ENCODE measurements at regions not wholly inside any gene's neighbourhood (a gene's known extent, or its start where the extent isn't known, plus 50 kb on each side); places are given as distances from the start of the nearest gene placed in this dataset.
"Not testable (repeated sequence)": the region's sequence is repeated elsewhere in the genome, so short reads cannot be mapped to it uniquely, and the experiment has no call there.

DNA sequence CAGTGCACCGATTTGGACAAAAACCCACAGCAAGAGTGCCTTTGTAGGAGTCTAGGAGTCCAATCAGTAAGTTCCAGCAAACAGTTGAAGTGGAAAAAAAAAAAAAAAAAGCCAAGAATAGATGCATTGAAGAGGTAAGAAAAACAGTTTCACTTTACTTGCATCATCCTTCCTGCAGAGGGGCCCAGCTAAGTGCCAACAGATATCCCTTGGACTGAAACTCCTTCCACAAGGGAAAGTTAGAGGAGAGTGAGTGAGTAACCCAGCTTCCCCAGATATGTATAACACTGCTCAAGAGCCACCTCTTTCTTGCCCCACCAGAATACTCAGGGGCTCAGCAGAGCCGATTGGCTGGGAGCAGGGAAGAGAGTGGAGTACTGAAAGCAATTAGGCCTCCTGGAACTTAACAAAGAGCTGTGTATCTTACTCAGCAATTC, 617.7 kb upstream of the SMIM31 start:
- Histone ChIP-seq H3K9me3 (no peaks in the 10 kb centered on the region), H3K27me3 (no peaks in the 10 kb centered on the region), H3K27ac (no peak overlapping the region), H3K36me3 (replicated peaks in 1 of 2; ENCODE audit: insufficient read depth in 1 of 2, low read depth in 2 of 2) (no peaks in the 10 kb centered on the region), H3K4me1 (no peaks in the 10 kb centered on the region), H3K4me3 (no peak overlapping the region)
- ATAC-seq = no peak
- DNase-seq = no peak
- 43 to 48% methylated on average over 2 of the region's 2 CpGs for WGBS, 2 donors
- TF ChIP-seq CTCF (IDR thresholded peaks at IDR 0.05) (no peak), POLR2A (IDR thresholded peaks at IDR 0.05) (no peak)
- intact Hi-C loops (cut with DNase I) = no loop called here

DNA sequence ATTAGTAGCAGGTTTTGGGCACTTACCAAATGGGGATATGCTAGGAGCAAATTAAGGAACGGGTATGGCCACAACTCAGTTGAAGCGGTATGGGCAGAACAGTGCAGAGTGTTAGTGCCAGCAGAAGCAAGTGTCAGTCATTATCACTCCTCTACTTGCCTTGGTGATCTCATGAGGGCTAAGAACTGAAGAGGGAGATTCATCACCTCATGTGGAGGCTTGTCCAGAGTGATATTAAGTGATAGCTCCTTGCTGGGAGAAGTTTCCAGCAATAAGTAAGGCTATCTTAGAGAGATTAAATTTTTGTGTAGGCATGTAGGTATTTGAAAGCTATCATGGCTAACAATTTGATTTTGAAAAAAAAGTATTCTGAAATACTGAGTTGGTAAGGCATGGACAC, 615.4 kb upstream of the SMIM31 start:
- ATAC-seq = no peak
- WGBS, 2 donors = 58 to 69% methylated on average over 2 of the region's 2 CpGs

GRCh38 chr4:164139291-164139690, 614.6 kb upstream of the SMIM31 start:
- intact Hi-C loops (cut with DNase I) = no loop called here
- no peak for DNase-seq
- Histone ChIP-seq H3K4me3 (no peak overlapping the region), H3K27ac (no peak overlapping the region), H3K27me3 (no peaks in the 10 kb centered on the region), H3K36me3 (replicated peaks in 1 of 2; ENCODE audit: insufficient read depth in 1 of 2, low read depth in 2 of 2) (no peaks in the 10 kb centered on the region), H3K9me3 (no peaks in the 10 kb centered on the region), H3K4me1 (no peaks in the 10 kb centered on the region)
- no peak for ATAC-seq
- TF ChIP-seq CTCF (IDR thresholded peaks at IDR 0.05) = no peak
- no peak for TF ChIP-seq POLR2A (IDR thresholded peaks at IDR 0.05)
- WGBS, 2 donors = 88 to 96% methylated on average over 1 of the region's 1 CpG

More for the DNA sequence above, 615.4 kb upstream of the SMIM31 start:
- Histone ChIP-seq H3K4me3 (no peak overlapping the region), H3K27ac (no peak overlapping the region), H3K36me3 (replicated peaks in 1 of 2; ENCODE audit: insufficient read depth in 1 of 2, low read depth in 2 of 2) (no peaks in the 10 kb centered on the region), H3K27me3 (no peaks in the 10 kb centered on the region), H3K9me3 (no peaks in the 10 kb centered on the region), H3K4me1 (no peaks in the 10 kb centered on the region)
- no peak for DNase-seq
- intact Hi-C loops (cut with DNase I) = no loop called here
- TF ChIP-seq CTCF (IDR thresholded peaks at IDR 0.05) = no peak
- no peak for TF ChIP-seq POLR2A (IDR thresholded peaks at IDR 0.05)

GRCh38 chr4:164141755-164142375, 612.1 kb upstream of the SMIM31 start:
- H3K27ac ChIP-seq; H3K36me3 ChIP-seq (replicated peaks in 1 of 2; ENCODE audit: insufficient read depth in 1 of 2, low read depth in 2 of 2); H3K9me3 ChIP-seq; ATAC-seq; H3K4me3 ChIP-seq; H3K4me1 ChIP-seq; H3K27me3 ChIP-seq; intact Hi-C loops (cut with DNase I); DNase-seq: not testable (repeated sequence)
- 72 to 73% methylated on average over 13 to 20 of the region's 20 CpGs for WGBS, 2 donors

- TF ChIP-seq CTCF (IDR thresholded peaks at IDR 0.05) = no peak
- no peak for TF ChIP-seq POLR2A (IDR thresholded peaks at IDR 0.05)
- Histone ChIP-seq H3K4me3 (no peak overlapping the region), H3K9me3 (no peaks in the 10 kb centered on the region), H3K4me1 (no peaks in the 10 kb centered on the region), H3K27ac (no peak overlapping the region), H3K27me3 (no peaks in the 10 kb centered on the region), H3K36me3 (replicated peaks in 1 of 2; ENCODE audit: insufficient read depth in 1 of 2, low read depth in 2 of 2) (no peaks in the 10 kb centered on the region)
- 46 to 66% methylated on average over 4 of the region's 4 CpGs for WGBS, 2 donors
- DNase-seq (no peak), ATAC-seq (no peak)
- intact Hi-C loops (cut with DNase I) = no loop called here
Measured at GRCh38 chr4:164154416-164154815, 599.5 kb upstream of the SMIM31 start.

Data from body of pancreas (tissue), 4 donors.